AG10803 (cell line): ENCODE measurements at regions not wholly inside any gene's neighbourhood (a gene's known extent, or its start where the extent isn't known, plus 50 kb on each side); places are given as distances from the start of the nearest gene placed in this dataset.
"Not testable (repeated sequence)": the region's sequence is repeated elsewhere in the genome, so short reads cannot be mapped to it uniquely, and the experiment has no call there.

Experiments used
- DNase-seq: peaks from one replicate; pipeline ENCODE4 v3.0.0; 2010; ENCODE audit warnings: low read depth
- H3K4me3 ChIP-seq: 2 replicates; pipeline ENCODE4 v1.5.1; 2011; ENCODE audit warnings: mild to moderate bottlenecking, low read length, control low read depth
- CTCF ChIP-seq: conservative IDR thresholded peaks from 2 replicates; pipeline ENCODE4 v1.5.1; 2011; ENCODE audit warnings: mild to moderate bottlenecking, low read length, control low read depth, inconsistent platforms

- no peak overlapping the region for H3K4me3 ChIP-seq
- TF ChIP-seq CTCF: no peak
- DNase-seq: no peak
These were observed 458.4 kb downstream of the SHISA9 start for GRCh38 chr16:13359835-13360234.

- TF ChIP-seq CTCF: no peak
- no peak overlapping the region for H3K4me3 ChIP-seq
- DNase-seq: no peak
These were observed 471.0 kb downstream of the SHISA9 start for GRCh38 chr16:13372421-13372820.

DNA sequence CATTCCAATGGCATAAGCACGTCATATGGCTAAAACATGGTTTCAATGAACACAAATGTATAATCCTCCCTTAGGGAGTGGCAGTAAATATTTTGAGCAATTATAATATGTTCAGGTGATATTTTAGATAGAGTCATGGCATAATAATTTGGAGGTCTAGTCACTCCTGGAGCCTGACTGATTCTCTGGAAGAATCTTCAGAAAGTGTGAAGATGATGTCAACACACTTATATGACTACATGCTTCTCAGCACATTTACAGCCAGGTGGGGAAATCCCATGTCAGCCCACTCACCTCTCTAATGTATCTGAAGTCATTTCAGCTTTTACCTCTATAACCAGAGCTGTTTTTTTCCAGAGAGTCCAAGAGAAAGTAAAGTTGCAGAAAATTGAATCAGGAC lies 474.8 kb downstream of the SHISA9 start:
- TF ChIP-seq CTCF: no peak

DNA sequence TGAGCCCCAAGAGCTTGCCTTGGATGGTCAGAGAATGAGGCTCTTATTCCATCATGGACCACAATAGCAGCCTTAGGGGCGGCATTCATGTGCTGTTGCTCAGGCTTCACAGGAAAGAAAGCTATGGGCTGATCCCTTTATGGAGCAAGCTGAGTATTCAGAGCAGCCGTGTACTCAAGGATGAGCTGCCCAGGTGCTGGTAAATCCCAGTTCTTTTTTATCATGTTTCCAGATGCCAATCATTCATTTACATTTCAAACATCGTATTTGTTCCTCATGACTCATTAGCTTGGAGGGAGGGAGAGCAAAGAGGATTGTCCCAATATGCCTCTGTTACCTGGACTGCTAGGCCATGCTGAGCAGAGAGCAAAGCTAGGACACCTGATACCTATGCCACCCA lies 475.7 kb downstream of the SHISA9 start:
- no peak for TF ChIP-seq CTCF
- no peak for DNase-seq
- H3K4me3 ChIP-seq: no peak overlapping the region

More for the DNA sequence above, 474.8 kb downstream of the SHISA9 start:
- no peak for DNase-seq
- H3K4me3 ChIP-seq: no peak overlapping the region

GRCh38 chr16:13378151-13378550 lies 476.8 kb downstream of the SHISA9 start:
- TF ChIP-seq CTCF: no peak
- H3K4me3 ChIP-seq: no peak overlapping the region
- DNase-seq: peak; percentile 20

GRCh38 chr16:13379266-13379665 lies 477.9 kb downstream of the SHISA9 start:
- no peak for DNase-seq
- no peak for TF ChIP-seq CTCF
- H3K4me3 ChIP-seq: no peak overlapping the region

GRCh38 chr16:13385156-13386040 lies 484.0 kb downstream of the SHISA9 start:
- not testable (repeated sequence) for DNase-seq, H3K4me3 ChIP-seq
